ENCODE measurements at regions not wholly inside any gene's neighbourhood (a gene's known extent, or its start where the extent isn't known, plus 50 kb on each side); places are given as distances from the start of the nearest gene placed in this dataset.

- DNase-seq (ENCODE audit: low spot score) = peak; percentile 44
Observed at GRCh38 chr5:74954919-74955318, 88.7 kb upstream of the FAM169A start.

- DNase-seq (ENCODE audit: low spot score) = peak; percentile 45
Observed at GRCh38 chr5:74953937-74954720, 87.9 kb upstream of the FAM169A start.

DNA sequence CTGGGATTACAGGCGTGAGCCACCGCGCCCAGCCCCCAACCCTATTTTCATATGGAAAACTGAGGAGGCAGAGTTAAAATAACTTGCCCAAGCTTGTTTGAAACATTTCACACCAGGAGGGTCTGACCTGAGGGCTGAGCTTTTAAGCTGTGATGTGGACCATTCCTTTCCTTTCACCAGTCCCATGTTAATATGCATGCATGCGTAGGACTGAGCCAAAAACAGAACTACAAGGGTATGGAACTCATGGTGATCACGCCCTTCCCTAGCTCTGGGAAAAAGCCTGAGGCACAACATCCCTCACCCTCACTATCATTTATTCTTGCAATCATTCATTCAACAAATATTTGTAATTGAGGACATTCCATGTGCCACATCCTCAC, 87.4 kb upstream of the FAM169A start:
- DNase-seq (ENCODE audit: low spot score) = no peak

GRCh38 chr5:74952406-74952805, 86.2 kb upstream of the FAM169A start:
- DNase-seq (ENCODE audit: low spot score) = no peak

DNA sequence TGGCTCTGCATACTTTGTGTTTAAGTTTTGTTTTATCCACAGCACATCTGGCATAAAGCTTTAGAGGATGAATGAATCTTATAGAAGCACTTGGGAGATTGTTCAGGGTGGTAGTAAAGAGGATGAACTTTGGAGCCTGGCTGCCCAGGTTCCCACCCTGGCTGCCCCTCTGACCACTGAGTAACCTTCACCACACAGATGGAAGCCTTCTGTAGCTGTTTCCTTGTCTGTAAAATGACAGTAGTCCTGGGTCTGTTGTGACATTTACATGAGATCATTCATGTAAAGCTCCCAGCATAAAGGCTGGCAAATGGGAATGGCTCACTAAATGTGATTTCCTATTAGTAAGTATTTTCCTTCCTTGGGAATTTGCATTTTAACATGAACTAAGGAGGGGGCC, 85.7 kb upstream of the FAM169A start:
- DNase-seq (ENCODE audit: low spot score) = no peak

GRCh38 chr5:74950836-74951515, 84.8 kb upstream of the FAM169A start:
- peak; percentile 28 for DNase-seq (ENCODE audit: low spot score)

GRCh38 chr5:74949976-74950375, 83.8 kb upstream of the FAM169A start:
- DNase-seq (ENCODE audit: low spot score) = peak; percentile 57

DNA sequence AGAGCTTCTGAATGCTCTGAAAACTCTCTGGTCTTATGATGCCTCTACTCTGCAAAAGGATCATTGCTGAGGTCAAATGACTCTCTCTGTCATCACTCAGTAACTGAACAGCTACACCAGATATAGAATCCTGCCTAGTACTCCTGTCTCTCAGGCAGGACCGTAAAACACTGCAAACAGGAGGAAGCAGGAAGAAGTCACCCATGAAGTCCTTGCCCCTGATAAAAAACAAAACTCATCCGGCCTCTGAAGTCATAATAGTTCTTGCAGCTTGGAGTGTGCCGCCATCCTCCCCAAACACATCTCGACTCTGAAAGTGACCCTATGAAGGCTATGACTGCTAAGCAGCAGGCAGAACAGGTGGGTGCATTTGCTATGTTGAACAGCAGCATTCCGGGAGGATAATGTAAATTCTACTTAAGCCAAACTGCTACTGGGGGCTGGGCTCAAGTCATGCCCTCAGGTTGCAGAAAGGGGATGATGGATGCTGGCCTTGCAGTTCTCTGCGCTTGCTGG, 81.9 kb upstream of the FAM169A start:
- no peak for DNase-seq (ENCODE audit: low spot score)

- no peak for DNase-seq (ENCODE audit: low spot score)
Observed at GRCh38 chr5:74946471-74946870, 80.3 kb upstream of the FAM169A start.

GRCh38 chr5:74945561-74946165, 79.5 kb upstream of the FAM169A start:
- DNase-seq (ENCODE audit: low spot score) = no peak

DNA sequence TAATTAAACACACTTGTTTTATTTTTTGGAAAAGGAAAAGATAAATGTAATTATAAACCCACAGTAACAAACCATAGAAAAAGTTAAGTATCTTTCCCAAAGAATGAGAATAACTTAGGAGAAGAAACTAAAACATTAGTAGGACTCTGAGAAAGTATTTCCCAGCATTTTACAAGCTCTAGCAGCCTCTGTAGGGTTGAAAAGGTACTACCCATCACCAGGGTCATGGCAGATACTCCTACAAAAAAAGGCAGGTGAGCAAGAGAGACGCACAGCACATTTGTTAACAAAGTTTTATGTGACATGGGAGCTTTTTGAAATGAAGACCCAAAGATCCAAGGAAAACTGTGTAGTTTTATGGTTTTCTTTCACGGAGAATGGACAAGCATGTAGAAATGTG, 77.7 kb upstream of the FAM169A start:
- DNase-seq (ENCODE audit: low spot score) = no peak

DNA sequence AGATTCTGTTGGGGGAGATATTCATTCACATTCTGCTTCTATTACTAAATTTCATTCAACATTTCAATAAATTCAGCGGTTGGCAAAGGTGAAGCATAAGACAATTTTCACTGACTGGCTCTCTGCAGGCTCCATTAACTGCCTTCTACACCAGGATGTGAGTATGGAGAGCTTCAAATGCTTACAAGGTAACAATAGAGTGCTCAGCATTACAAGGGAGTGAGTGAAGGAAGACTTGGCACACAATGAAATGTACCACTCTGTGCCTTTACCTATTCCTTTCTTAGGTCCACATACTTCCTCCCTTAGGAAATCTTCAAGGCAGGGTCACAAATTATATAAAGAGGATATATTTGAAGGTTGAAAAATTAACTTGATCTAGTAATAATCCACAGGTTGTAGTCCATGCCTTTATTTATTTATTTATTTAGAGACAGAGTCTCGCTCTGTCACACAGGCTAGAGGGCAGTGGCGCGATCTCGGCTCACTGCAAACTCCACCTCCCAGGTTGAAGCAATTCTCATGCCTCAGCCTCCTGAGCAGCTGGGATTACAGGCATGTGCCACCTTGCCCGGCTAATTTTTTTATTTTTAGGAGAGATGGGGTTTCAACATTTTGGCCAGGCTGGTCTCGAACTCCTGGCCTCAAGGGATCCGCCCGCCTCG, 76.6 kb upstream of the FAM169A start:
- no peak for DNase-seq (ENCODE audit: low spot score)

GRCh38 chr5:74940782-74941353, 74.7 kb upstream of the FAM169A start:
- no peak for DNase-seq (ENCODE audit: low spot score)

GRCh38 chr5:74938250-74938933, 72.2 kb upstream of the FAM169A start:
- DNase-seq (ENCODE audit: low spot score) = no peak

DNA sequence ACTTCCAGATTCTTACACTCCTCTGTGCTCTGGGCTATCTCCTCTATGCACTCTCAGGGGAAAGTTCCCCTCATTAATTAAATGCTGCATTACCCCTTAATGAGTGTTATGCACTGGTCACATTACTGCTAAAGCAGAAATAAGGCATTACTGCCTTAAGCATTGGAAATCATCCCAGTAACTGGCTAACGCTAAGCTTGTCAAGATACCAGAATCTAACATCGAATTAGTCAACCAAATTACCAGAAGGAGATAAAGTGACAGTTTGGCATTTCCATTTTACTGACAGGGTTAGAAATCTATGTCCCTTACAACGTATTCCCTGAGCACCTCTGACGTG, 69.5 kb upstream of the FAM169A start:
- DNase-seq (ENCODE audit: low spot score) = no peak

GRCh38 chr5:74934949-74935751, 69.0 kb upstream of the FAM169A start:
- peak; percentile 65 for DNase-seq (ENCODE audit: low spot score)

DNA sequence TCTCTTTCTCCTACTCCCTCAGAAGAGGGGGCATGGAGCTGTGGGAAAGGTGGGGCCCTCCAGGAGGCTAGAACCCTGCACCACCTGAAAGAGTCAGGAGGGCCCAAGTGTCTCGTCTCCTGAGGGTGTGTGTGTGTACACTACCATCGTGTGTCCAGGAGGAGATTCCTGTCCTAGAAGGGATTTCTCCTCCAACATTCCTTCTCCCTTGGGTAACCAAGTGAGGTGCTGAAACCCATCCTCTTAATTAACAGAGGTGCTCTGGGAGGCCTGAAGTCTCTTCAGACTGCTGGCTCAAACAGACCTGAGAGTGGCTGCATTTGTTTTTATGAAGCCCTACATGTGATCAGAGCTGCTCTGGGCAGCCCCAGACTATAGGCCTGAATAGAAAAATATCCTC, 61.1 kb upstream of the FAM169A start:
- no peak for DNase-seq (ENCODE audit: low spot score)

- DNase-seq (ENCODE audit: low spot score) = peak; percentile 84
Observed at GRCh38 chr5:74919487-74919886, 53.3 kb upstream of the FAM169A start.

GRCh38 chr5:74919041-74919440, 52.9 kb upstream of the FAM169A start:
- DNase-seq (ENCODE audit: low spot score) = no peak

- DNase-seq (ENCODE audit: low spot score) = no peak
Observed at GRCh38 chr5:74918232-74918669, 52.1 kb upstream of the FAM169A start.

All from GM03348 (cell line).